H1 (cell line): ENCODE measurements at regions not wholly inside any gene's neighbourhood (a gene's known extent, or its start where the extent isn't known, plus 50 kb on each side); places are given as distances from the start of the nearest gene placed in this dataset.

Experiments used
- ASH2L ChIP-seq: fragments of 200-600, 300-600 bp; sonication (generic); IDR thresholded peaks from one replicate; pipeline ENCODE4 v1.7.1; 2017; ENCODE audit warnings: low read length
- CTBP2 ChIP-seq: IDR thresholded peaks from 2 replicates; pipeline ENCODE4 v1.7.0; 2011; ENCODE audit warnings: borderline replicate concordance, mild to moderate bottlenecking, moderate library complexity, mixed read lengths, low read length; ENCODE audit not compliant: insufficient read depth, insufficient read length
- KDM5A ChIP-seq: fragments of 200-600 bp; IDR thresholded peaks from 2 replicates; pipeline ENCODE4 v1.7.1; 2012; ENCODE audit warnings: mild to moderate bottlenecking, low read length, inconsistent platforms, mixed read lengths
- NRF1 ChIP-seq: IDR thresholded peaks from 2 replicates; pipeline ENCODE4 v1.6.1; 2011; ENCODE audit warnings: mild to moderate bottlenecking, low read depth, low read length, improper control_type of control experiment
- RAD21 ChIP-seq, 2 experiments: IDR thresholded peaks in 1 of 2; conservative IDR thresholded peaks in 1 of 2; 2 replicates each; pipeline ENCODE4 v1.6.1; 2011; ENCODE audit warnings: low read depth in 2 of 2, low read length in 2 of 2, improper control_type of control experiment in 1 of 2, inconsistent platforms in 1 of 2, mild to moderate bottlenecking in 1 of 2, moderate library complexity in 1 of 2
- TF ChIP-seq, protein P1 (sequence below): IDR thresholded peaks from 2 replicates; pipeline ENCODE4 v1.6.1; 2012; ENCODE audit warnings: inconsistent platforms

DNA sequence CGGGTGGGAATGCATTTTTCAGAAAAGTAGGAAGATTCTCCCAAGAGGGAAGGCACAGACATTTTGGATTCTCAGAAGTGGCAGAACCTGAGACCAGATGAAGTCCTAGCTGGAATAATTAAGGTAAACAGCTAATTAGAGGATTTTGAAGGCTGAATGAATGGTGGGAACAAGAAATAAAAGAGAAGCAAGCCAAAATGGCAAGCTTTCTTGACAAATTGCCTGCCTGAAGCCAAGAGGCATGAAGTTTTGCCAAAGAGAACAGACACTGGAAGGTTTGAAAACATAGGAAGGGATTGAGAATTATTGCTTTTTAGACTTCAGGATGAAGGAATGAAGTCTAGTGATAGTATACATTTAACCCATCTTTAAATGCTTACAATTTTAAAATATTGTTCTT is 115.0 kb upstream of the SEM1 start (continued):
- TF ChIP-seq, protein P1, sequence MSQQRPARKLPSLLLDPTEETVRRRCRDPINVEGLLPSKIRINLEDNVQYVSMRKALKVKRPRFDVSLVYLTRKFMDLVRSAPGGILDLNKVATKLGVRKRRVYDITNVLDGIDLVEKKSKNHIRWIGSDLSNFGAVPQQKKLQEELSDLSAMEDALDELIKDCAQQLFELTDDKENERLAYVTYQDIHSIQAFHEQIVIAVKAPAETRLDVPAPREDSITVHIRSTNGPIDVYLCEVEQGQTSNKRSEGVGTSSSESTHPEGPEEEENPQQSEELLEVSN = no peak
- no peak for TF ChIP-seq ASH2L
- no peak for TF ChIP-seq NRF1
- TF ChIP-seq CTBP2 = no peak
- TF ChIP-seq KDM5A = no peak
- TF ChIP-seq RAD21 (IDR thresholded peaks at IDR 0.05 in 1 of 2, conservative IDR thresholded peaks at IDR 0.05 in 1 of 2; ENCODE audit: low read depth in 2 of 2, low read length in 2 of 2) = no peak
